ENCODE measurements at regions not wholly inside any gene's neighbourhood (a gene's known extent, or its start where the extent isn't known, plus 50 kb on each side); places are given as distances from the start of the nearest gene placed in this dataset.
"Not testable (repeated sequence)": the region's sequence is repeated elsewhere in the genome, so short reads cannot be mapped to it uniquely, and the experiment has no call there.

DNA sequence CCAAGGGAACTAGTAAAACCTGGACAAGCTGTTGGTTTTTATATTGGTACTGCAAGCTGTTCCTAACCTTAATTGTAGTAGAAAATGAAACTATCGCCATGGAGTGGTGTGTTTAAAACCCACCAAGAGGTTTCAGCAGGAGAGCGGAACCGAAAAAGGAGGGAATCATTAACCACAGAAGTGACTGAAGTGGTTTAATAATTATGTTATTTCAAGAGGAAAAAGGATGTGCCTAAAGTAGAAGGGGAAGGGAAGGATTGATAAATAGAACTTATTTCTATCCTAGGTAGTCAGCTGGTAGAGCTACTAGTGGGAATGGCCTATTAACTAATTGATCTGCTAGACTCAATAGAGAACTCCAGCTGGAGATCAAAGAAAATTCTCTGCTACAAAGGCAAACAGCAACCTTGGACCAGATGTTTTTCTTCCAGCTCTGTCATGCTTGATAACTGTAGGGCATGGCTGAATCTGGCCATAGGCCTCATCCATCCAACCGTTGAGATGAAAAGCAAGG, 91.8 kb downstream of the BAMBI start:
- ChIA-PET POLR2A (no interaction called here), CTCF (interaction anchor here (1.3 kb wide), 1 partner anchor 24 kb away, joined by 3 read pairs; no protein-coding TSS in a partner anchor)
- DNase-seq (ENCODE audit: extremely low spot score), result no peak
- TF ChIP-seq CTCF (IDR thresholded peaks at IDR 0.05; ENCODE audit: control extremely low read depth, extremely low read depth, low read depth, missing control alignments), result no peak

DNA sequence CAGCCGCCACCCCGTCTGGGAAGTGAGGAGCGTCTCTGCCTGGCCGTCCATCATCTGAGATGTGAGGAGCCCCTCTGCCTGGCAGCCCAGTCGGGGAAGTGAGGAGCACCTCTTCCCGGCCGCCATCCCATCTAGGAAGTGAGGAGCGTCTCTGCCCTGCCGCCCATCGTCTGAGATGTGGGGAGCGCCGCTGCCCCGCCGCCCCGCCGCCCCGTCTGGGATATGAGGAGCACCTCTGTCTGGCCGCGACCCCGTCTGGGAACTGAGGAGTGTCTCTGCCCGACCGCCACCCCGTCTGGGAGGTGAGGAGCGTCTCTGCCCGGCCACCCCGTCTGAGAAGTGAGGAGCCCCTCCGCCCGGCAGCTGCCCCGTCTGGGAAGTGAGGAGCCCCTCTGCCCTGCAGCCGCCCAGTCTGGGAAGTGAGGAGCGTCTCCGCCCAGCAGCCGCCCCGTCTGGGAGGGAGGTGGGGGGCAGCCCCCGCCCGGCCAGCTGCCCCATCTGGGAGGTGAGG, 94.3 kb downstream of the BAMBI start:
- DNase-seq (ENCODE audit: extremely low spot score); CTCF ChIA-PET; POLR2A ChIA-PET: not testable (repeated sequence)

DNA sequence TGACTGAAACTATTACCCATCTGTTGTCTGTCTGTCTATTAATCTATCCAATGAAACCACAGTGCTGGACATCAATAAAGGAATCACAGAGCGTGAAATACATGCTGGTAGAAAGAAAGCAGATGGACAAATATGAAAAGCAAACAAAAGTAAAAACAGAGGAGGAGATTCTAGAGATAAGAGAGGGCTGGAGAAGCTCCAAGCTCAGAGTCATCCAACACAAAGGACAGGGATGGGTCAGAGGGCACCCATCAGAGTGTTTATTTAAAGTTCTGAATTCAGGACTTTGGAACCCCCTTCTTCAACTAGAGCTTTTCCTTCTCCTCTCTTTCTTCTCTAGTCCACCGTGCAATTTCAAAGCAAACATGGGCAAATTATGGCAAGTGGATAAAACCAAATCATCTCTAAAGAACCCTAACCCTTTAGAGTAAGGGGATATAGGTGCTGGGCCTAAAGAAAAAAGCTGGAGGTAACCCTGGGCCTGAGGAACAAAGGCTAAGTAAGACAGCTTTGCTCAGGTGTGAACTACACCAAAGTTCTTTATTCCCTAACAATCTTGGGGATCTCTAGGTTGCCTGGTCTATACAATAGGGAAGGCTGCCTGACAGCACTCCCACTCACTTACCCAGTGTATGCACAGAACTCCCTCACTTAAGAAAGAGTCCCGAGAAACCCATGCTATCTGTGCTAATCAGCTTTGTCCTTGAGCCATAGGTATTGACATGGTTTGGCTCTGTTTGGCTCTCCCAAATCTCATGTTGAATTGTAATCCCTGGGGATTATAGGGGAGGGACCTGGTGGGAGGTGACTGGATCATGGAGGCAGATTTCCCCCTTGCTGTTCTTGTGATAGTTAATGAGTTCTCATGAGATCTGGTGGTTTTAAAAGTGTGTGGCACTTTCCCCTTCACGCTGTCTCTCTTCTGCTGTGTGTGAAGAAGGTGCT, 97.0 kb downstream of the BAMBI start:
- no peak for TF ChIP-seq CTCF (IDR thresholded peaks at IDR 0.05; ENCODE audit: control extremely low read depth, extremely low read depth, low read depth, missing control alignments)
- DNase-seq (ENCODE audit: extremely low spot score), result no peak
- POLR2A ChIA-PET, result no interaction called here
- CTCF ChIA-PET, result no interaction called here

GRCh38 chr10:28775773-28776172, 98.5 kb downstream of the BAMBI start:
- CTCF ChIA-PET, result no interaction called here
- POLR2A ChIA-PET, result no interaction called here
- DNase-seq (ENCODE audit: extremely low spot score), result no peak
- TF ChIP-seq CTCF (IDR thresholded peaks at IDR 0.05; ENCODE audit: control extremely low read depth, extremely low read depth, low read depth, missing control alignments), result no peak

- CTCF ChIA-PET, result no interaction called here
- no peak for TF ChIP-seq CTCF (IDR thresholded peaks at IDR 0.05; ENCODE audit: control extremely low read depth, extremely low read depth, low read depth, missing control alignments)
- no peak for DNase-seq (ENCODE audit: extremely low spot score)
- POLR2A ChIA-PET, result no interaction called here
Measured at GRCh38 chr10:28776519-28776918, 99.2 kb downstream of the BAMBI start.

DNA sequence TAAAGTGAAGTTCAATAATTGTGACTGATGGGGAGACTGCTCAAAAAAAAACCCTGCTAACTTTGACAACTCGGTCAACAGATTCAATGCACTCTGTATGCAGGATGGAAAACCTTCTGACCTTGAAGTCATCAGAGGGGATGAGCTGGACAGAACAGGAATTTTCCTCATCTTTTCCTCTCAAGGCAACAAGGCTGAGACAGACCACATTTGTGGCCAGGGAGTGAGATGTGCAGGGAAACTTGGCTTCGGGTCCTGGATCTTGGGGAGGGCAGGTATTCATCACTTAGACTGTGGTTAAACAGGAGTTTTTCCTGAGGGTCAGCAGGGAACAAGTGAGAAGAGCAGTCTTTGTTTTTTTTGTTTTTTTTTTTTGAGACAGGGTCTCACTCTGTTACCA, 100.6 kb downstream of the BAMBI start:
- no peak for DNase-seq (ENCODE audit: extremely low spot score)
- no peak for TF ChIP-seq CTCF (IDR thresholded peaks at IDR 0.05; ENCODE audit: control extremely low read depth, extremely low read depth, low read depth, missing control alignments)
- ChIA-PET CTCF (no interaction called here), POLR2A (no interaction called here)

DNA sequence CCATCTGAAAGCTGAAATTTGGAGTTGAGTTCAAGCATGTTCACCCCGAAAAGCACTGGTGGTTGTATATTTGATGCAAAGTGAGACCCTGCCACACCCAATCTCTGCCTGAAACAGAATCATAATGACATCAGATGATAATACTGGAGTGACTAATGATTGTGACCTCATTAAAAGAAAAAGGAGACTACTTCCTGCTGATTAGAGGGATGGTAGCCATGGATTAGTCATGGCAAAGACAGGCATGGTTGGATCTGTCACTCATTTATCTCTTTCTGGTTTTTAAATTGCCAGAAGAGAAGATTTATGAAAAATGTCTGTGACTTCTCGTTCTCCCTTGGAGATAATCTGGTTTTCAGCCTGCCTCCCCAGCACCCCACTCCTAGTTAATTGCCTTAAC, 101.2 kb downstream of the BAMBI start:
- no peak for DNase-seq (ENCODE audit: extremely low spot score)
- POLR2A ChIA-PET, result no interaction called here
- CTCF ChIA-PET, result no interaction called here
- TF ChIP-seq CTCF (IDR thresholded peaks at IDR 0.05; ENCODE audit: control extremely low read depth, extremely low read depth, low read depth, missing control alignments), result no peak

Measured in GM10248 (cell line).